ENCODE measurements at regions not wholly inside any gene's neighbourhood (a gene's known extent, or its start where the extent isn't known, plus 50 kb on each side); places are given as distances from the start of the nearest gene placed in this dataset.
"Not testable (repeated sequence)": the region's sequence is repeated elsewhere in the genome, so short reads cannot be mapped to it uniquely, and the experiment has no call there.

GRCh38 chr14:65835501-65835900, 423.0 kb downstream of the FUT8 start:
- no peak for DNase-seq

- no peak for DNase-seq
Observed at GRCh38 chr14:65838565-65838964, 426.0 kb downstream of the FUT8 start.

GRCh38 chr14:65840118-65840751, 427.7 kb downstream of the FUT8 start:
- DNase-seq, result peak; percentile 86

GRCh38 chr14:65840786-65841185, 428.3 kb downstream of the FUT8 start:
- no peak for DNase-seq

- DNase-seq, result peak; percentile 39
Observed at GRCh38 chr14:65846196-65846868, 433.8 kb downstream of the FUT8 start.

- DNase-seq, result no peak
Observed at GRCh38 chr14:65847075-65847847, 434.7 kb downstream of the FUT8 start.

- DNase-seq, result not testable (repeated sequence)
Observed at GRCh38 chr14:65847931-65848330, 435.4 kb downstream of the FUT8 start.

- DNase-seq, result no peak
Observed at GRCh38 chr14:65849091-65849490, 436.6 kb downstream of the FUT8 start.

- DNase-seq, result peak; percentile 21
Observed at GRCh38 chr14:65849558-65849957, 437.0 kb downstream of the FUT8 start.

GRCh38 chr14:65850429-65851135, 438.1 kb downstream of the FUT8 start:
- no peak for DNase-seq

- DNase-seq, result no peak
Observed at GRCh38 chr14:65852689-65853088, 440.2 kb downstream of the FUT8 start.

- DNase-seq, result no peak
Observed at GRCh38 chr14:65853407-65853955, 441.0 kb downstream of the FUT8 start.

- no peak for DNase-seq
Observed at GRCh38 chr14:65854215-65854614, 441.7 kb downstream of the FUT8 start.

GRCh38 chr14:65860956-65861611, 448.6 kb downstream of the FUT8 start:
- DNase-seq, result no peak

GRCh38 chr14:65864549-65864948, 452.0 kb downstream of the FUT8 start:
- DNase-seq, result no peak

GRCh38 chr14:65864984-65865383, 452.5 kb downstream of the FUT8 start:
- DNase-seq, result no peak

GRCh38 chr14:65866448-65866847, 453.9 kb downstream of the FUT8 start:
- DNase-seq, result no peak

- peak; percentile 90 for DNase-seq
Observed at GRCh38 chr14:65866886-65867285, 454.4 kb downstream of the FUT8 start.

- DNase-seq, result no peak
Observed at GRCh38 chr14:65867333-65867732, 454.8 kb downstream of the FUT8 start.

- no peak for DNase-seq
Observed at GRCh38 chr14:65872536-65872935, 460.0 kb downstream of the FUT8 start.

- no peak for DNase-seq
Observed at GRCh38 chr14:65877166-65877565, 464.6 kb downstream of the FUT8 start.

GRCh38 chr14:65877624-65878023, 465.1 kb downstream of the FUT8 start:
- no peak for DNase-seq

- DNase-seq, result no peak
Observed at GRCh38 chr14:65878586-65878985, 466.1 kb downstream of the FUT8 start.
